ACHN (cell line): ENCODE measurements at regions not wholly inside any gene's neighbourhood (a gene's known extent, or its start where the extent isn't known, plus 50 kb on each side); places are given as distances from the start of the nearest gene placed in this dataset.
"Not testable (repeated sequence)": the region's sequence is repeated elsewhere in the genome, so short reads cannot be mapped to it uniquely, and the experiment has no call there.

Experiments
- DNase-seq: peaks from one replicate; pipeline ENCODE4 v3.0.0-alpha.2; 2015
- in situ Hi-C: cut with HindIII; loops from 2 replicates; pipeline ENCODE4 v1.10.0; 2017; ENCODE audit warnings: low sequenced_read_pairs, low pct_ligation_motif_present, low pct_unique_long_range_greater_than_20kb

DNA sequence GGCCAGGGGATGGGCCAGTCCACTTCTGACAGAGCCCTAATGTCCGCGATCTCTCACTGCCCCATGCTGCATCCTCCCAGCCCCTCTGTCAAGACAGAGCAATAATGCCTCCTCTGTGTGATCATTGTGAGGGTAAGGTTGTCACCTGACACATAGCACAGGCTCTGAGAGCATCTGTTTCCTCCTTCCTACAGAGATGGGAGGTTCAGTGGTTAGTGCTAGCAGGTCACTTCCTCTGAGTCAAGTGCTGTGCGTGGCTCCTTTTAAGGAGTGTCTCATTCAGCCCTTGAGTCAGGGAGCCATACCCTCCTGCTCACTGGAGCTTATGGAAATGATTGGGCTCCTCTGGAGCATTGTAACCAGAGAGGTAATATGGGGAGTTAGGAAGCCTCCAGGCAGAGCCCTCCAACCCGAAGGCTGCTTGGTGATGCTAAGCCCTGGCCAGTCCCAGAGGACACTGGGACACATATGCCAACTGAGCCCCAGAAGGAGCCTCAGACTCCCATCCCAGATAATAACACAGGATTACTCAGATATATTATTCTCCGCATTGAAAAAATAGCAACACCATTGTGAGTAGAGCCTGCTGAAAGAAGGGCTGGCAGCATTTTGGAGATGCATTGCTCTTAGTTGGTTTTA, 189.0 kb downstream of the GALNT1 start:
- no peak for DNase-seq
- in situ Hi-C loops: no loop called here

DNA sequence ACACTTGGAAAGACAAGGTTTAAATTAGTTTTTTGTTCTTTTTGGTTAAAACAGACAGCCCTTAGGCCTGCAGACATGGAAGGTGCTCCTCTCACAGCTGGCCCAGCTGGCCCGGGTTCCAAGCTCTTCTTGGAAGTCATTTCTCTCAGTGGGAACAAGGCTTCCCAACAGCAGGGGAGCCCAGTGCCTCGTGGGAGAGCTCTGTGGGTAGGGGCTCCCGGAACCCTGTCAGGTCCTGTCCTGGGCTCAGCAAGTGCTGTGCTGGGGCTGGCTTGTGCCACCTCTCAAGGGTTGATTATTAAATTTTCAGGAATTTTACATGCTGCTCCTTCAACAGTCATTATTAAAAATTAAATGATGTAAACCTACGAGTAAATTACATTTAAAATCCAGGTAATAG, 189.6 kb downstream of the GALNT1 start:
- in situ Hi-C loops: no loop called here
- no peak for DNase-seq

DNA sequence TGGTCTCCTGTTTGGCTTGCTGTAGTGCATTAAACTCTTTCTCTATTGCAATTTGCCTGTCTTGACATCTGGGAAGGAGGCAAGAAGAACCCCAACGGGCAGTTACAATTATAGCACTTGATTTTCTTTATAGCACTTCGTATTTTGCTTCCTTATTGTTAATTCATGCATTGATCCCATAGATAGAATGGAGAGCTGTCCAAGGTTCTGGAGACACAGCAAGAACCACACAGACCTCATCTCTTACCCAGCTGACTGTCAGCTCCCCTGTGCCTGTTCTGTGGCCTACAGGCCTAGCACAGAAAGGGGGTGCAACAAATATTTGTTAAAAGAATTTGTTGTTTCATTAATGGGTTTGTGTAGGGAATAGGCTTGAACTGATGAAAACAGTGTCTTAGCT, 194.3 kb downstream of the GALNT1 start:
- peak; percentile 13 for DNase-seq
- in situ Hi-C loops: no loop called here

DNA sequence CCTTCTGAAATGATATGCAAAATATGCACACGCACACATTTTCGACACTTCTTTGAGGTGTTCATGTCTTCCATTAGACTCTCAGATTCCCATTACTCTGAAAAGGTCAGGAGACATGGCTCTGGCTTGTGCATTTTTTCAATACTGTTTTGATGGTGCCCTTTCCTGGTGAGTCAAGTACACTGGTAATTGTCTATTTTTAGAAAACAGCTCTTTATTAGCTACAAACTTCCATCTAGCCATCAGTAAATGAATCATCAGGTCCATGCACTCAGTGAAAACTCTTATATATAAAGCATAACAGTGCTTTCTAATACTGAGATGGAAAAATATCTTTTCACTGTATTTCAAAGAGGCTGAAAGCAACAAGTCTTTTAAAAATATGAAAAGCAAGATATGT, 194.9 kb downstream of the GALNT1 start:
- DNase-seq: no peak
- in situ Hi-C loops: no loop called here

DNA sequence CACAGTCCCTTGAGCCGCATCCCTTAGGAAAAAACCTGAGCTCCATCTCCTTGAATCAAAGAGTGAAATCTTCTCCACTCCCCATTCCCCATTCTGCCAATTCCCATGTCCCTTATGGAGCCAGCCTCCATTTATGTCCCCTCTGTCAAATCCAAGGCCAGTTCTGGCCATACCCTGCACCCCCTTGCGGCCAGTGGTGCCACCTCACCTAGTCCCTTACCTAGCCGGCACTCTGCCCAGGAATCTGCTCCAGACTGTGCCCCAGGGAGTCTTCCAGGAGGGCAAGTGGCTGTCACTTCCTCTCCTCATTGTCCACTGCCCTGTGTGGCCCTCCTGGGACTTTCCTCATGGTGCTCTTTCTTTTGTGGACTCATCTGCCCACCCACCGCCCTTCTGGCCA, 195.4 kb upstream of the RMP24 start:
- in situ Hi-C loops: no loop called here
- no peak for DNase-seq

DNA sequence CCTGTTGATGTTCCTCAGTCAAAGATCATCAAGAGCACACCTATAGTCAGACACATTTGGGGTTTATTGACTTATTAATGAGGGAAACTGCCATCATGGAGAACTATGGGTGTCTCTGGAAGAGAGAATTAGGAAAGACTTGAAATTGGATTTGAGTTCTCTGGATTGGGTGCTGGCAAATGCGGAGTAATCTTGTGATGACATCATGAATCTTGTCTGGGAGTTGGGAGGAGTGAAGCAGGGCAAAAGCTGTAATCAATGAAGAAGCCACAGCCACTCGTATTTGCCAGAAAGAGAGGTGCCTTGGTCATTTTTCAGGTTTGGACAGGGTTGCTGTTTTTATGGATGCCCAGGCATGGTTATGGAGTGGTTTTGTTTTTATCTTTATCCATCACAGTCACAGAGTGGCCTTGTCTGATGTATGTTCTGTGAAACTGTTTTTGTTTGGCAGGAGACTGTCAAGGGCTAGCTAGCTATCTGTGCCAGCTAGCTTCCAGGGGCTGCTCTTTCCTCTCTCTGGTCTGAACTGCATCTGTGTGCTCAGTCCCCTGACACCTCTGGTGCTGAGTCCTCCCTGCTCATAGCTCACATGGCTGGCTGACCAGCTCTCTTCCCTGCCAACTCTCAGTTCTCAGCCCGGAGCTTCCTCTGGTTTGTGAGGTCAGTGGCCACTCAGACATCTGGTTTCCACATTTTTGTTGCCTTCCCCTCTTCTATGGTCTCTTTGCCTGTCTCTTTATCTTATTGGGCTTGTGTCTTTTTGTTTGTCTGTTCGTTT, 193.4 kb upstream of the RMP24 start:
- no peak for DNase-seq
- in situ Hi-C loops: no loop called here

DNA sequence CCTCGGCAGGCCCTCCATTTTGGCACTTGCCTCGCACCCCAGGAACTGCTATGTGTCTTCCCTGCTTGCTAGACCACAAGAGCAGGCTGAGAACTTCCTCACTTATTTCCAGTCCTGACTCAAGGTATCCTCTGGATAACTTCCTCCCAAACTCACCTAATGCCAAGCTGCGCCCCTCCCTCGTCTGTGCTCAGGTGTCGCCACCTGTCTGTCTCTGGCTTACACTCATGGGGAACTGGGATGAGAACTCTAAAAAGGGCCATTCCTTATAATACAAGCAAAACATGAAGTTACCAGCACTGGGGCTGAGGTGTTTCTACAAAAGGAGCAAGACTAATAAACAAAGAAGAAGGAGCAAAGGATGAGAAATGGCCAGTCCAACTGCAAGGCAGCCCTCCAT, 191.5 kb upstream of the RMP24 start:
- in situ Hi-C loops: no loop called here
- no peak for DNase-seq

DNA sequence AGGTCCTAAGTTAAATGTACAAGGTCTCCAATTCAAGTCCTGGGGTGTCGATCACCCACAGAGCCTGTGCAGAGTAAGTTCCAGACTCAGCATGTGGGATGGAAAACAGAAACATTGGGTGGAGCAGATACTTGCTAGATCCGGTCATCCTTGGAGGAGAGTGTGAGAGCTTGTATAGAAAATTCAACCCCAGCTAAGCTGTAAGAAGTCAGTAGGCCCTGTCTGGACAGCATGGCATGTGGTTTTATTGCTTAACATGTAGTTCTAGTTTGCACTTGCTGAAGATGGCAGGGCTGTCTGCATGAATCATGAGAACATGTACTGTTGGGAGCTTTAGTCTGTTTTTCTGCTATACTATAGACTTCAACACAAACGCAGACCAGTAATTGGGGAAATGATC, 189.6 kb upstream of the RMP24 start:
- no peak for DNase-seq
- in situ Hi-C loops: no loop called here

DNA sequence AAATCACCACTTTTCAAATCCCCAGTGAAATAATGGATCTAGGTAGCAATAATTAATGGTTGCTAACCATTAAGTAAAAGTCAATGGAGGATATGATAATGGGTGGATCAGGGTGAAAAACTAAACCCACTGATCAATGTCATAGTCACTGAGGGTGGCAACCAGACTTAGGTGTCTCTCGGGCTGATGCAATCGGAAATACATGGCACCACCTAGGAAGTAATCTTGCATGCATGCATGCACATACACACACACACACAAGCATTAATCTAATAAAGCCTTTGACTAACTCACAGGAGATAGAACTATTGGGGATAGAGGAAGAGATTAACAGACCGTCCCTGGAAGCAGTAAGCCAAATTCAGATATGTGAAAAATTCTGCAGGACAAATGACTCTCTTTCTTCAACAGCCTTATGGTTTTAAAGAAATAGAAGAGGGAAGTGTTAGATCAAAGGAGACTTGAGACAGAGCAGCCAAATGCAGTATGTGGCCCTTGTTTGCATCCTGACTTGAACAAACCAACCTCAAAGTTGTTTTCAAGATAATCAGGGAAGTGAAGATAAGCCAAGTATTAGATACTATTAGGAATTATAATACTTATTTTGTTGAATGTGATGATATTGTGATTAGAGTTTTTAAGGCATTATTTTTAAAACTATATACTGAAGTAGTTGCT, 186.0 kb upstream of the RMP24 start:
- in situ Hi-C loops: no loop called here
- no peak for DNase-seq

DNA sequence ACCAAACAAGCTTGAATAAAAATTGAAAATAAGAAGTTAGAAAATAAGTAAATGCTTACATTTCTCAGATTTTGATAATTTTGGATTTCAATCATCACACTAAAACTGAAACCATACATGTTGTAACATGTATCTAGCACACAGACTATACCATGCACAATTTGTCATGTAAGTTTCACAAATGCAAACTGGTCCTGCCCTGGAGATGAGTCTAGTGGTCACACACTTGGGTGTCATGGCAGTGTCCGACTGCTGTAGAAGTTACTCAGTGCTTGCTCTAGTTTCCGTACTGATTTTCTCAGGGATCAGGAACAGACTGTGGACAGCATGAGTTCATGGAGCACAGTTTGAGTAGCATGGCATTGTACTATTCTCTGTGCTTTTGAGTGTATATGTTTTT, 182.9 kb upstream of the RMP24 start:
- in situ Hi-C loops: no loop called here
- DNase-seq: no peak

DNA sequence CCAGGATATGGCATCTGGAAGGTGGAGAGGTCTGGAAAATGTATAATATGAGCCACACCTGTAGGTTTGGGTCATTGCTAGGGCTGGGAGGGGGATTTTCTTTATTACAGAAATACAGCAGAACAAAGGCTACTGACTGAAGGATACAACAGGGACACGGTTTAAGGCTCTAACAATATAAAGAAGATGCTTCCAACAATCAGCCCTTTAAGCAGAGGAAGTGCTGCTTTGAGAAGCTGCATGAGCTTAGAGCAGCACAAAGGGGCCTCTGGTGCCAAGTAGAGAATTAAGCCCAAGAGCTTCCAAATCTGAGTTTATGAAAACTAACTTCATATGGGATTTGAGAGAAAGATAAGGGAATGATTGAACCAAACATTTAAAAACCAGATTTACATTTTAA, 174.5 kb upstream of the RMP24 start:
- in situ Hi-C loops: no loop called here
- DNase-seq: no peak

DNA sequence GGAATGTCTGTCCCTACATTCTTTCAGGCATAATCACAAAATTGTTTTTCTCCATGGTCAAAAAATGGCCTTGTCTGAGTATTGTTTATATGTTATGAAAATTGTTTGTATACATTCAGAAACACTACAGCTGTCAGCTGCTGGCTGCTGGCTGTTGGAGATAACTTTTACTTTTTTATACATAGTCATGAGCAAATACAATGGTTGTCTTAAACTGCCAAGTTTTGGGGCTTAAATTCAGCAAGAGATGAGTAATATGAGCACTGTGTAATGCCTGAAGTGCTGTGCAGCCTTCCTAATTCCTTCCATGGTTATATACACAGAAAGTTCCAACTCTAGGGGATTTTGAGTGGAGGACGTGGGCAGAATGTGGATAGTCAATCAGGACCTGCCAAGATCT, 168.9 kb upstream of the RMP24 start:
- in situ Hi-C loops: no loop called here
- no peak for DNase-seq

DNA sequence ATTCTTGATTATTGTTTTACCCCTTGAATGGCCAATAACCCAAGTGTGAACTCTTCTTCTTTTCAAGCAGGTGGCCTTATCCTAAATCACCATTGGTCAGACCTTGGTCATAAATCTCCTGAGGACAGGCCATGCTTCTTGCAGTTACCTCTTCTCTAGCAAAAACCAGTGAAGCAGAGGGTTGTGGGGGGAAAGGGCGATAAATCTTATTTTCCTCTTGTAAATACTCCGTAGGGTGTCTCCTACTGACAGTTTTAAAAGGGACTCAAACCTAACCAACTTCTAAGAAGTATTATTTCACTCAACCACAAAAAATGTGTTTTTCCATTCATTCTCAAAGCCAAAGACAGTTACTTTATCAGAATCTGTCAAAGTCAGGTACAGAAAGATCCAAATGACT, 168.1 kb upstream of the RMP24 start:
- DNase-seq: no peak
- in situ Hi-C loops: no loop called here

DNA sequence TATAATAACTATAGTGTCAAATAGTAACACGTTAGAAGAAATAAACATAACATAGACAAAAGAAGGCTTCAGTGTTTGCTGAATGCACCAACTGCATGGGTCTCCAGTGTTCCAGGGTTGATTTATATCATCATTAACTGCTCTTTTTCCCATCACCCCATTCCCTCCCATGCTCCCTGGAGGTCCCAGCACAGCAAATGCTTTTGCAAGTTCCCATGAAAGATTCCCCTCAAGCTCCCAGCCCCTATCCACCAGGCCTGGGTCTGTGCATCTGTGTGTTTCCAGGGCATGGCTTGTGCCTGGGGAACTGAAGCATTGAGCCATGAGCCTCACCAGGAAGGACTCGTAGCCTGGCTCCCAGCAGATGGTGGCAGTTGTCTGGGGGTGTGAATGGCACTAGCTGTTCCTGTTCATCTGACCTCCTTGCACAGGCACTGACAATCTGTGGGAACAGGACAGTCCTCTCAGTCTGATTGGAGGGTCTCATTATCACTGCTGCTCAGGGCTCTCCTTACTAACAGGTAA, 164.6 kb upstream of the RMP24 start:
- in situ Hi-C loops: no loop called here
- no peak for DNase-seq

DNA sequence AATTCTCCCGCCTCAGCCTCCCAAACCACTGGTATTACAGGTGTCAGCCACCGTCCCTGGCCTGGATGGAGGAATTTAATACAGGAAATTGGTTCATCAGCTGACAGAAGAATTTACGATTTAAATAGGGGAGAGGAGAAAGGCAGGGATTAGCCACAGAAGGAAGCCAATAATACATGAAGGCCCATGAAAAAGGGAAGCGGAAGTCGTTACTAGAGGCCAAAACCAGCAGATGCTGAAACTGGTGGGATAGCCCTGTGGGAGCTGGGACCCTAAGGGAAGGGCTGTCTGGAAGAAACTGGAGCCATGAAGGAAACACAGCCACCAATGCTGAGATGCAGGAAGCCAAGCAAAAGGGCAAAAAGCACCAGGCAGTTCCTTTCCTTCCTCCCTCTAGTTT, 163.7 kb upstream of the RMP24 start:
- in situ Hi-C loops: no loop called here
- no peak for DNase-seq

DNA sequence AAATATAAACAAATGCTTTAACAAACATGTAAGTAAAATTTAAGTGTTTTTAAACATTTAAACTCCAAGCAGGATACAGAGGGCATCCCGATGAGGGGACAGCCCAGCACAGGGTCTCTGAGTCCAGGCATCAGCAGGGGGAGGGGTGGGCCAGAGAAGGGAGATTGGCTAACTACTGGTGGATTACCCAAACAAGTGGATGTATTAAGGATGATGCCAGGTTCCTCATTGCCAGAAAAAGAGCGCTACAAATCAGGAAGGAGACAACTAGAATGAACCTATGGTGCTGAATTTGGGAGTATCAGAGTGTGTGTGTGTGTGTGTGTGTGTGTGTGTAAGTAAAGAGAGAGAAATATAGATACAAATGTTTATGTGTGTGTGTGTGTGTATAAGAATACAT, 162.0 kb upstream of the RMP24 start:
- in situ Hi-C loops: no loop called here
- DNase-seq: no peak

DNA sequence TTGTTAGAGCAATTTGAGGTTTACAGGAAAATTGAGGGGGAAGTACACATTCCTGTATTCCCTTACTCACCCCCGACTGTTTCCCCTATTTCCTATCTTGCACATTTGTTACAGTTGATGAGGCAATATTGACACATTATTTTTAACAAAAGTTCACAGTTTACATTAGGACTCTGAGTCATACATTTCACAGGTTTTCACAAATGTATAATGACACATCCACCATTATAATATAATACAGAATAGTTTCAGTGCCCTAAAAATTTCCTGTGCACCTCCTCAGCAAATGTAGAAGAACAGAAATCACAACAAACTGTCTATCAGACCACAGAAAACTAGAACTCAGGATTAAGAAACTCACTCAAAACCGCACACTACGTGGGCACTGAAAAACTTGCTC, 160.6 kb upstream of the RMP24 start:
- in situ Hi-C loops: no loop called here
- DNase-seq: no peak

DNA sequence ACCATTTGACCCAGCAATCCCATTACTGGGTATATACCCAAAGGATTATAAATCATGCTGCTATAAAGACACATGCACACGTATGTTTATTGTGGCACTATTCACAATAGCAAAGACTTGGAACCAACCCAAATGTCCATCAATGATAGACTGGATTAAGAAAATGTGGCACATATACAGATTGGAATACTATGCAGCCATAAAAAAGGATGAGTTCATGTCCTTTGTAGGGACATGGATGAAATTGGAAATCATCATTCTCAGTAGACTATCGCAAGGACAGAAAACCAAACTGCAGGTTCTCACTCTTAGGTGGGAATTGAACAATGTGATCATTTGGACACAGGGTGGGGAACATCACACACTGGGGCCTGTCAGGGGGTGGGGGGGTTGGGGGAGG, 157.5 kb upstream of the RMP24 start:
- in situ Hi-C loops, DNase-seq: not testable (repeated sequence)

DNA sequence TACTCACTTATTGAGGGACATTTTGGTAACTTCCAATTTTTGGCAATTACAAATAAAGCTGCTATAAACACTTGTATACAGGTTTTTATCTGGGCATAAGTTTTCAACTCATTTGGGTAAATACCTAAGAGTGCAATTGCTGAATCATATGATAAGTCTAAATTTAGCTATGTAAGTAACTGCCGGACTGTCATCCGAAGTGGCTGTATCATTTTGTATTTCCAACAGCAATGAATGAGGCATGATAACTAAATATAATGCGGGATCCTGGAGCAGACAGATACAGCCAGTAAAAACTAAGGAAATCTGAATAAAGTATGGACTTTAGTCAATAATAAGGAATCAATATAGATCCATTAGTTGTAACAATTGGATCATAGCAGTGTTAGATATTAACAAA, 156.5 kb upstream of the RMP24 start:
- no peak for DNase-seq
- in situ Hi-C loops: no loop called here
